ENCODE measurements at regions not wholly inside any gene's neighbourhood (a gene's known extent, or its start where the extent isn't known, plus 50 kb on each side); places are given as distances from the start of the nearest gene placed in this dataset.

- no peak overlapping the region for H3K27ac ChIP-seq (ENCODE audit: insufficient read length, low read depth, low read length)
- DNase-seq: no peak
- no peak overlapping the region for H2BK120ac ChIP-seq (ENCODE audit: low read depth, low read length, poor library complexity, severe bottlenecking)
- no peak overlapping the region for H4K8ac ChIP-seq (replicated peaks; ENCODE audit: insufficient read length, low read depth, low read length)
- no peak overlapping the region for H3K14ac ChIP-seq (ENCODE audit: insufficient read depth, low read length)
- H2AK5ac ChIP-seq (ENCODE audit: insufficient read length, low read length): no peak overlapping the region
- Mint-ChIP-seq H3K36me3 (ENCODE audit: insufficient read depth in 1 of 3, low read depth in 3 of 3) (no peaks in the 10 kb centered on the region), H3K9me3 (no peaks in the 10 kb centered on the region), H3K4me1 (no peaks in the 10 kb centered on the region), H3K4me3 (no peak overlapping the region), H3K27ac (no peak overlapping the region), H3K27me3 (ENCODE audit: low read depth) (no peaks in the 10 kb centered on the region)
- no peak overlapping the region for H3K18ac ChIP-seq (ENCODE audit: insufficient read length, low read depth, low read length)
- no peaks in the 10 kb centered on the region for H3K23me2 ChIP-seq (ENCODE audit: insufficient read length, low read depth, low read length, poor library complexity, severe bottlenecking)
- no peak overlapping the region for H2BK15ac ChIP-seq (ENCODE audit: low read depth, low read length)
- H4K91ac ChIP-seq (ENCODE audit: insufficient read length, low read depth, low read length): no peak overlapping the region
- no peak overlapping the region for H4K5ac ChIP-seq (ENCODE audit: insufficient read length, low read depth, low read length)
- no peak overlapping the region for H2BK20ac ChIP-seq (ENCODE audit: low read depth, low read length, poor library complexity, severe bottlenecking)
- no peak overlapping the region for H2AFZ ChIP-seq (ENCODE audit: low read length)
- no peaks in the 10 kb centered on the region for H4K20me1 ChIP-seq (ENCODE audit: control insufficient read depth, insufficient read depth, insufficient read length)
- no peak overlapping the region for H3K4me2 ChIP-seq (ENCODE audit: insufficient read depth, insufficient read length, low read length)
- TF ChIP-seq CTCF (conservative IDR thresholded peaks at IDR 0.05): no peak
- H2BK5ac ChIP-seq (ENCODE audit: insufficient read length, low read length): no peak overlapping the region
- H3K4ac ChIP-seq (ENCODE audit: low read depth, low read length): no peak overlapping the region
- no peak overlapping the region for H3T11ph ChIP-seq (ENCODE audit: low read length)
- H3K4me1 ChIP-seq (ENCODE audit: insufficient read depth, low read length): no peaks in the 10 kb centered on the region
- no peak overlapping the region for H3K23ac ChIP-seq (ENCODE audit: insufficient read length, low read depth, low read length)
- H2BK12ac ChIP-seq (ENCODE audit: insufficient read length, low read depth, low read length): no peak overlapping the region
- no peaks in the 10 kb centered on the region for H3K79me1 ChIP-seq (ENCODE audit: insufficient read depth, low read depth, low read length, poor library complexity, severe bottlenecking)
- H3K27me3 ChIP-seq (ENCODE audit: insufficient read depth, low read length): no peaks in the 10 kb centered on the region
- H3K79me2 ChIP-seq (ENCODE audit: insufficient read depth, low read length): no peaks in the 10 kb centered on the region
- no peak overlapping the region for H3K9ac ChIP-seq (ENCODE audit: extremely low read depth, insufficient read length, low read length)
- no peak overlapping the region for H3K56ac ChIP-seq (ENCODE audit: insufficient read length, low read depth, low read length)
- no CpG with 5 or more reads among the region's 5 CpGs for WGBS (ENCODE audit: extremely low coverage, insufficient read length, low lambda C conversion rate)
- no peaks in the 10 kb centered on the region for H3K9me3 ChIP-seq (ENCODE audit: control insufficient read depth, low read depth, low read length)
Measured at GRCh38 chr2:14344355-14344754, 288.2 kb upstream of the LRATD1 start.
